RWPE1 (cell line): ENCODE measurements at regions not wholly inside any gene's neighbourhood (a gene's known extent, or its start where the extent isn't known, plus 50 kb on each side); places are given as distances from the start of the nearest gene placed in this dataset.

Experiments used
- CTCF ChIA-PET: fragments of 350-600 bp; sonication (Branson Sonifier 250); formaldehyde crosslinking; extraction: SDS; loops from one replicate; lab custom pipeline; 2021; lab: Yijun Ruan, JAX
- POLR2A ChIA-PET: fragments of 400-600 bp; formaldehyde crosslinking; extraction: SDS; loops from one replicate; lab custom pipeline; 2020; ENCODE audit warnings: antibody characterized with exemption; ENCODE audit not compliant: low non-redundant PET; lab: Yijun Ruan, JAX
- DNase-seq: peaks from one replicate; pipeline ENCODE4 v3.0.0; 2012; ENCODE audit warnings: low spot score
- H3K27ac ChIP-seq: fragments of 450-650 bp; 2 replicates; pipeline ENCODE4 v1.5.1; 2017
- TF ChIP-seq, protein P1 (sequence below): fragments of 450-650 bp; conservative IDR thresholded peaks from 2 replicates; pipeline ENCODE4 v1.5.1; 2017; ENCODE audit warnings: low read depth, mild to moderate bottlenecking

DNA sequence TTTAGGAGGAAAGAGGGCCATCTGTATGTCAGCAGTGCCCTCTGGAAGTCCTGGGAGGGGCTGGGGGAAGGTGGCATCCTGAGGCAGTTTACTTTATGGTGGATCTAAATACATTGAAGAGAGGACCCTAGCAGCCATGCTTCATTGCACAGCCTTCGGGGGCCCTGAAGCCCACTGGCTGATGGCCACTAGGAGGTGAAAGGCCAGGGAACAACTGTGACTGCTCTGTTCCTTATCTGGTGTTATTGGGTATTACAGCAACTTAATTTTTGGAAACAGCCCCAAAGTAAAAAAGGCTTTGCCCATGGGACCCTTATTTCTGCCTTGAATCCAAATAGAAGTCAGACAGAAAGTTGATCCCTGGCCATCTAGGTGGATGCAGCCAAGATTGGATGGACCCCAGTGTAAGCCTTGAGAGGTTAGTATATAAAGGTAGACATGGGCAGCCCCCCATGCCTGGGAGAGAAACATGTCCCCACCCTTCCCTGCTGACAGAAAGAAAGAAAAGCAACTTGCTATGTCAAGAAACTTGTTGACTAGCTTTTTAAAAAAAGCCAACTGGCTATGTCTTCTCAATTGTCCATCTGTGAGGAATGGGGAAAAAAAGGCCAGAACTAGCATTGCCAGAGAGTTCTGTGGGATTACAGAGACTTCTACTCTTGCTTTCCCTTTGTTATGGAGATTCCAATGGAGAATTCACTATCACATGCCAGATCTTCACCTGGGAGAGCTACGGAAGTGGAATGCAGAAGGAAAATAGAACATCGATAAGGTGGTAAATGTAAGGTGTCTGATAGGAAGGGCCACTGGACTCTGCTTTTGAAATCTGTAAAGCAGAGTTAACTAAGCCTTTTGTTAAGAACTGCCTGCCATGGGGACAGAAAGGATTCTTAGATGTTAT is 58.6 kb upstream of the OSR1 start:
- H3K27ac ChIP-seq, result no peak overlapping the region
- ChIA-PET CTCF (no interaction called here), POLR2A (no interaction called here)
- TF ChIP-seq, protein P1, sequence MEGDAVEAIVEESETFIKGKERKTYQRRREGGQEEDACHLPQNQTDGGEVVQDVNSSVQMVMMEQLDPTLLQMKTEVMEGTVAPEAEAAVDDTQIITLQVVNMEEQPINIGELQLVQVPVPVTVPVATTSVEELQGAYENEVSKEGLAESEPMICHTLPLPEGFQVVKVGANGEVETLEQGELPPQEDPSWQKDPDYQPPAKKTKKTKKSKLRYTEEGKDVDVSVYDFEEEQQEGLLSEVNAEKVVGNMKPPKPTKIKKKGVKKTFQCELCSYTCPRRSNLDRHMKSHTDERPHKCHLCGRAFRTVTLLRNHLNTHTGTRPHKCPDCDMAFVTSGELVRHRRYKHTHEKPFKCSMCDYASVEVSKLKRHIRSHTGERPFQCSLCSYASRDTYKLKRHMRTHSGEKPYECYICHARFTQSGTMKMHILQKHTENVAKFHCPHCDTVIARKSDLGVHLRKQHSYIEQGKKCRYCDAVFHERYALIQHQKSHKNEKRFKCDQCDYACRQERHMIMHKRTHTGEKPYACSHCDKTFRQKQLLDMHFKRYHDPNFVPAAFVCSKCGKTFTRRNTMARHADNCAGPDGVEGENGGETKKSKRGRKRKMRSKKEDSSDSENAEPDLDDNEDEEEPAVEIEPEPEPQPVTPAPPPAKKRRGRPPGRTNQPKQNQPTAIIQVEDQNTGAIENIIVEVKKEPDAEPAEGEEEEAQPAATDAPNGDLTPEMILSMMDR, result no peak
- no peak for DNase-seq

DNA sequence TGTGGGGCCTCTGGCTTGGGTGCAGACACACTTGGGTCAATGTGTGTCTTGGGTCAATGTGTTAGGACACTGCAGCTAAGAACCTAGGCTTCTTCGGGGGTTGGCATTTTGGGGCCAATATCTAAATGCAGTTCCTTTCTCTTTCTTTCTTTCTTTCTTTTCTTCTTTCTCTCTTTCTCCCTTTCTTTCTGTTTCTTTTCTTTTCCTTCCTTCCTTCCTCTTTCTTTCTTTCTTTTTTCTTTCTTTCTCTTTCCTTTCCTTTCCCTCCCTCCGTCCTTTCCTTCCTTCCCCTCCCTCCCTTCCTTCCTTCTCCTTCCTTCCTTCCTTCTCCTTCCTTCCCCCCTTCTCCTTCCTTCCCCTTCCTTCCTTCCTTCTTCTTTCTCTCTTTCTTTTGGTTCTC is 57.7 kb upstream of the OSR1 start:
- POLR2A ChIA-PET, result no interaction called here
- TF ChIP-seq, protein P1, result no peak
- CTCF ChIA-PET, result no interaction called here
- no peak overlapping the region for H3K27ac ChIP-seq
- DNase-seq, result no peak

GRCh38 chr2:19409046-19409445 is 50.6 kb upstream of the OSR1 start:
- ChIA-PET POLR2A (no interaction called here), CTCF (no interaction called here)
- TF ChIP-seq, protein P1, result no peak
- no peak for DNase-seq
- H3K27ac ChIP-seq, result no peak overlapping the region

DNA sequence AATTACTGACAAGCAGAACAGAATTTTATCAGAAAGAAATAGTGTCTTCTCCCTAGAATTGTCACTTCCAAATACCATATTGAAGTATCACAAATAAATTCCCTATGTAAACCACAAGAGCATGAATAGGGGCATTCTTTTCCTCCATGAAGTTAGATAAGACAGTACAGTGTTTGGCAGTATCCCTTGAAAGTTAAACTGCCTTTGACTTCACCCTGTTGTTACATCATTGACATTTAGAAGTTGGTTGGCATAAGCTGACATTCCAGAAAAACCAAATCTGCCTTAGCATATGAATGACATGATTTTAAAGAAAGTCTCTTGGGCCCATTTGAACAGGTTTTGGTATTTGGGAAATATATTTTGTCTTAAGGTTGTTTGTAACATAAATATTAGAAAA is 50.2 kb upstream of the OSR1 start:
- CTCF ChIA-PET, result interaction anchor here (0.5 kb wide), 1 partner anchor 26 kb away, joined by 3 read pairs; no protein-coding TSS in a partner anchor

More for the DNA sequence above, 50.2 kb upstream of the OSR1 start:
- TF ChIP-seq, protein P1, result no peak
- H3K27ac ChIP-seq, result no peak overlapping the region
- DNase-seq, result no peak
- POLR2A ChIA-PET, result no interaction called here
